Testis (tissue), 2 donors: ENCODE measurements at regions not wholly inside any gene's neighbourhood (a gene's known extent, or its start where the extent isn't known, plus 50 kb on each side); places are given as distances from the start of the nearest gene placed in this dataset.

Experiments
- POLR2A ChIP-seq: fragments of 450-650 bp; IDR thresholded peaks from one replicate; pipeline ENCODE4 v1.6.1; 2017; ENCODE audit warnings: antibody characterized with exemption, mild to moderate bottlenecking, moderate library complexity
- TF ChIP-seq, protein P1 (sequence below), 3 experiments: fragments of 450-650 bp in 2 of 3; fragments of 200-600 bp in 1 of 3; sonication (generic) in 1 of 3; IDR thresholded peaks; one replicate each; pipeline ENCODE4 v1.5.1; 2016 to 2019; ENCODE audit warnings: antibody characterized with exemption in 3 of 3, mild to moderate bottlenecking in 2 of 3, moderate library complexity in 1 of 3

DNA sequence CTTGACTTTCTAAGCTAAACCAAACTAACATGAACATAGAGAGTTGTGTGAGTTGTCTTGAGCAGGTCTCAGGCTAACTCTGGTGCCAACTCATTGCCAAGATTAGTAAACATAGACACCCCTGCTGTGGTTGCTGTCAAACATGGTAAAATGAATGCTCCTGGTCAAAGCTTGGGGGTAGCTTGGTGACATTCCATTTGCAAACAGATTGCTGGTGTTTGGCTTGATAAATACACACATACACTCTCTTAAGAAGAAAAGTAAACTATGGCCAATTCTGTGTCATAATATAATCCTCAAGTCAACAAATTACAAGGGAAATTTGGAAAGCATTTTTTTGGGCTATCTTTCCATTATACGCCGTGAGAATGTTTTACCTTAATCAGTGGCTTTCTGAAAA lies 386.4 kb upstream of the PDE3A start:
- TF ChIP-seq, protein P1, sequence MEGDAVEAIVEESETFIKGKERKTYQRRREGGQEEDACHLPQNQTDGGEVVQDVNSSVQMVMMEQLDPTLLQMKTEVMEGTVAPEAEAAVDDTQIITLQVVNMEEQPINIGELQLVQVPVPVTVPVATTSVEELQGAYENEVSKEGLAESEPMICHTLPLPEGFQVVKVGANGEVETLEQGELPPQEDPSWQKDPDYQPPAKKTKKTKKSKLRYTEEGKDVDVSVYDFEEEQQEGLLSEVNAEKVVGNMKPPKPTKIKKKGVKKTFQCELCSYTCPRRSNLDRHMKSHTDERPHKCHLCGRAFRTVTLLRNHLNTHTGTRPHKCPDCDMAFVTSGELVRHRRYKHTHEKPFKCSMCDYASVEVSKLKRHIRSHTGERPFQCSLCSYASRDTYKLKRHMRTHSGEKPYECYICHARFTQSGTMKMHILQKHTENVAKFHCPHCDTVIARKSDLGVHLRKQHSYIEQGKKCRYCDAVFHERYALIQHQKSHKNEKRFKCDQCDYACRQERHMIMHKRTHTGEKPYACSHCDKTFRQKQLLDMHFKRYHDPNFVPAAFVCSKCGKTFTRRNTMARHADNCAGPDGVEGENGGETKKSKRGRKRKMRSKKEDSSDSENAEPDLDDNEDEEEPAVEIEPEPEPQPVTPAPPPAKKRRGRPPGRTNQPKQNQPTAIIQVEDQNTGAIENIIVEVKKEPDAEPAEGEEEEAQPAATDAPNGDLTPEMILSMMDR (IDR thresholded peaks at IDR 0.05), result no peak
- TF ChIP-seq POLR2A, result no peak
